ENCODE measurements at regions not wholly inside any gene's neighbourhood (a gene's known extent, or its start where the extent isn't known, plus 50 kb on each side); places are given as distances from the start of the nearest gene placed in this dataset.

- TF ChIP-seq POLR2A (IDR thresholded peaks at IDR 0.05) (no peak), CTCF (IDR thresholded peaks at IDR 0.05) (no peak), POLR2AphosphoS5 (IDR thresholded peaks at IDR 0.05; ENCODE audit: insufficient read depth in 1 of 2, low read depth in 1 of 2) (no peak)
Observed at GRCh38 chr10:10811562-10811961, 206.1 kb upstream of the CELF2 start.
